GM23338 (cell line): ENCODE measurements at regions not wholly inside any gene's neighbourhood (a gene's known extent, or its start where the extent isn't known, plus 50 kb on each side); places are given as distances from the start of the nearest gene placed in this dataset.

Experiments
- ATAC-seq: fragments of 200-7000 bp; cut with Tn5 transposase; 3 replicates; pipeline ENCODE4 v1.9.1; 2020
- DNase-seq: peaks from one replicate; pipeline ENCODE4 v3.0.0-alpha.2; 2015; ENCODE audit warnings: low spot score
- H2AFZ ChIP-seq: fragments of 200-600 bp; sonication (generic); 2 replicates; pipeline ENCODE4 v1.8.0; 2016; ENCODE audit warnings: antibody characterized with exemption, mild to moderate bottlenecking, moderate library complexity
- H3F3A ChIP-seq: fragments of 200-600 bp; sonication (generic); replicated peaks from 2 replicates; pipeline ENCODE4 v1.8.0; 2017; ENCODE audit warnings: antibody characterized with exemption, mixed run types, low read depth
- H3K27ac ChIP-seq: fragments of 200-600 bp; sonication (generic); 2 replicates; pipeline ENCODE4 v1.6.1; 2016; ENCODE audit warnings: low read depth
- H3K27me3 ChIP-seq: fragments of 200-600 bp; sonication (generic); 2 replicates; pipeline ENCODE4 v1.8.0; 2016; ENCODE audit warnings: mild to moderate bottlenecking, mixed run types, moderate library complexity; ENCODE audit not compliant: insufficient read depth
- H3K36me3 ChIP-seq: fragments of 200-600 bp; sonication (generic); 2 replicates; pipeline ENCODE4 v1.8.0; 2016; ENCODE audit warnings: mild to moderate bottlenecking; ENCODE audit not compliant: insufficient read depth
- H3K4me1 ChIP-seq: fragments of 200-600 bp; sonication (generic); 2 replicates; pipeline ENCODE4 v1.8.0; 2016; ENCODE audit warnings: mild to moderate bottlenecking, moderate library complexity; ENCODE audit not compliant: insufficient read depth
- H3K4me2 ChIP-seq: fragments of 200-600 bp; sonication (generic); 2 replicates; pipeline ENCODE4 v1.7.1; 2017; ENCODE audit warnings: mixed run types
- H3K4me3 ChIP-seq: fragments of 200-600 bp; sonication (generic); 2 replicates; pipeline ENCODE4 v1.6.1; 2016; ENCODE audit warnings: mixed run types
- H3K79me2 ChIP-seq: fragments of 200-600 bp; sonication (generic); replicated peaks from 2 replicates; pipeline ENCODE4 v1.8.0; 2017; ENCODE audit warnings: mild to moderate bottlenecking; ENCODE audit not compliant: insufficient read depth
- H3K9me2 ChIP-seq: fragments of 200-600 bp; sonication (generic); 2 replicates; pipeline ENCODE4 v1.8.0; 2017; ENCODE audit not compliant: insufficient read depth
- H4K20me1 ChIP-seq: fragments of 200-600 bp; sonication (generic); replicated peaks from 2 replicates; pipeline ENCODE4 v1.8.0; 2017; ENCODE audit warnings: mild to moderate bottlenecking; ENCODE audit not compliant: insufficient read depth
- H3K27ac Mint-ChIP-seq: 2 replicates; pipeline ENCODE4 v1.8.0; 2020; ENCODE audit warnings: inconsistent platforms, mild to moderate bottlenecking, moderate library complexity, mixed read lengths
- H3K27me3 Mint-ChIP-seq: 3 replicates; pipeline ENCODE4 v1.8.0; 2022; ENCODE audit warnings: low read depth, mild to moderate bottlenecking, moderate library complexity, mixed read lengths, inconsistent platforms; ENCODE audit not compliant: insufficient read depth, poor library complexity
- H3K36me3 Mint-ChIP-seq: 3 replicates; pipeline ENCODE4 v1.8.0; 2021; ENCODE audit warnings: low read depth, mild to moderate bottlenecking, inconsistent platforms, moderate library complexity, mixed read lengths
- H3K4me1 Mint-ChIP-seq: 3 replicates; pipeline ENCODE4 v1.8.0; 2020; ENCODE audit warnings: mild to moderate bottlenecking, inconsistent platforms, mixed read lengths
- H3K4me3 Mint-ChIP-seq: 3 replicates; pipeline ENCODE4 v1.8.0; 2021; ENCODE audit warnings: moderate library complexity, mild to moderate bottlenecking, inconsistent platforms, mixed read lengths
- H3K9me3 Mint-ChIP-seq: 3 replicates; pipeline ENCODE4 v1.8.0; 2020; ENCODE audit warnings: moderate library complexity, mild to moderate bottlenecking, inconsistent platforms, mixed read lengths
- CREB1 ChIP-seq: fragments of 250-450 bp; sonication (Bioruptor Pico); IDR thresholded peaks from 2 replicates; pipeline ENCODE4 v1.5.0; 2020; ENCODE audit warnings: low read depth, mild to moderate bottlenecking, moderate library complexity
- EZH2 ChIP-seq: fragments of 200-600 bp; sonication (generic); IDR thresholded peaks from one replicate; pipeline ENCODE4 v1.8.0; 2017; ENCODE audit warnings: antibody characterized with exemption, mild to moderate bottlenecking, low read depth; ENCODE audit not compliant: unreplicated experiment
- EZH2phosphoT487 ChIP-seq: fragments of 200-600 bp; sonication (generic); IDR thresholded peaks from one replicate; pipeline ENCODE4 v1.8.1; 2018; ENCODE audit warnings: antibody characterized with exemption; ENCODE audit not compliant: unreplicated experiment
- JUNB ChIP-seq: IDR thresholded peaks from one replicate; pipeline ENCODE4 v1.6.1; 2016; ENCODE audit warnings: antibody characterized with exemption; ENCODE audit not compliant: unreplicated experiment
- NANOG ChIP-seq: IDR thresholded peaks from 2 replicates; pipeline ENCODE4 v1.6.1; 2016; ENCODE audit warnings: antibody characterized with exemption, borderline replicate concordance
- POLR2AphosphoS5 ChIP-seq: IDR thresholded peaks from 2 replicates; pipeline ENCODE4 v1.6.1; 2016; ENCODE audit warnings: antibody characterized with exemption, low read depth
- STAT1 ChIP-seq: IDR thresholded peaks from one replicate; pipeline ENCODE4 v1.6.1; 2016; ENCODE audit warnings: antibody characterized with exemption; ENCODE audit not compliant: unreplicated experiment
- ZNF114 ChIP-seq: fragments of 250-450 bp; sonication (Bioruptor Pico); IDR thresholded peaks from 2 replicates; pipeline ENCODE4 v1.5.0; 2020; ENCODE audit warnings: mild to moderate bottlenecking, moderate library complexity
- ZNF331 ChIP-seq: fragments of 250-450 bp; sonication (Bioruptor Pico); IDR thresholded peaks from 2 replicates; pipeline ENCODE4 v1.5.0; 2020; ENCODE audit warnings: low read depth, mild to moderate bottlenecking, moderate library complexity
- TF ChIP-seq, protein P1 (sequence below): fragments of 250-450 bp; sonication (Bioruptor Pico); IDR thresholded peaks from 2 replicates; pipeline ENCODE4 v1.5.0; 2020; ENCODE audit warnings: mild to moderate bottlenecking, moderate library complexity
- TF ChIP-seq, protein P2 (sequence below): IDR thresholded peaks from one replicate; pipeline ENCODE4 v1.6.1; 2018; ENCODE audit warnings: antibody characterized with exemption; ENCODE audit not compliant: unreplicated experiment
- TF ChIP-seq, protein P3 (sequence below), 2 experiments: fragments of 200-600 bp in 1 of 2; sonication (generic) in 1 of 2; conservative IDR thresholded peaks; 2 replicates each; pipeline versions ENCODE4 v1.5.1 to v1.6.1; 2016 to 2017; ENCODE audit warnings: antibody characterized with exemption in 2 of 2, low read depth in 2 of 2, mild to moderate bottlenecking in 2 of 2, moderate library complexity in 1 of 2
- TF ChIP-seq, protein P4 (sequence below): IDR thresholded peaks from 2 replicates; pipeline ENCODE4 v1.6.1; 2016; ENCODE audit warnings: antibody characterized with exemption

DNA sequence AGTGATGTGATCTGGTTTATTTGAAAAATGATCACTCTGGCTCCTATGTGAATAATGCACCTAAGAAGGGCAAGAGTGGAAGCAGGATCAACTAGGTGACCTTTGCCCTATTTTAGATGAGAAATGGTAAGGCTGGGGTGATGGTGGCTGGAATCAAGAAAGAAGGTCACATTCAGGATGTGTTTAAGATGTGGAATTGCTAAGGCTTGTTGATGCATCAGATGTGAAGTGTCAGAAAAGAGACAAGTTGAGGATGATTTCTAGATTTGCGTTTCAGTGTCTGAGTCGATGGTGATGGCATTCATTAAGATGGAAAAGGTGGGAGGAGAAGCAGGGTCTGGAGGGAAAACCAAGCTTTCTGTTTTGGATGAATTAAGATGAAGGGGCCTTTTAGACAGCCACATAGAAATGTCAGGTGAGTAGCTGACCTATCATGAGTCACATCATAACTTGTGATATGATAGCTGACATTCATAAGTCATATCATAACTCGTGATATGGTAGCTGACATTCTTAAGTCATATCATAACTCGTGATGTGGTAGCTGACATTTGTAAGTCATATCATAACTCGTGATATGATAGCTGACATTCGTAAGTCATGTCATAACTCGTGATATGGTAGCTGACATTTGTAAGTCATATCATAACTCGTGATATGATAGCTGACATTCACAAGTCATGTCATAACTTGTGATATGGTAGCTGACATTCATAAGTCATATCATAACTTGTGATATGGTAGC, 101.2 kb upstream of the SEC11C start:
- H2AFZ ChIP-seq = no peak overlapping the region
- H3K9me3 Mint-ChIP-seq = no peaks in the 10 kb centered on the region
- DNase-seq (no peak), ATAC-seq (no peak)
- no peaks in the 10 kb centered on the region for H3F3A ChIP-seq
- no peaks in the 10 kb centered on the region for H4K20me1 ChIP-seq
- peaks cover 5% of the 10 kb centered on the region for H3K4me1 Mint-ChIP-seq
- no peak overlapping the region for H3K4me3 Mint-ChIP-seq
- H3K9me2 ChIP-seq = no peaks in the 10 kb centered on the region
- H3K27ac Mint-ChIP-seq = no peak overlapping the region
- 0 out of 2 replicates have a peak, but pooled peaks cover 5% of the 10 kb centered on the region for H3K4me1 ChIP-seq
- no peak overlapping the region for H3K27ac ChIP-seq
- H3K4me2 ChIP-seq = no peak overlapping the region
- no peaks in the 10 kb centered on the region for H3K36me3 ChIP-seq
- no peaks in the 10 kb centered on the region for H3K36me3 Mint-ChIP-seq
- no peak overlapping the region for H3K4me3 ChIP-seq
- no peaks in the 10 kb centered on the region for H3K27me3 ChIP-seq
- no peaks in the 10 kb centered on the region for H3K79me2 ChIP-seq
- no peak for TF ChIP-seq CREB1
- TF ChIP-seq STAT1 = no peak
- TF ChIP-seq EZH2 = no peak
- TF ChIP-seq ZNF114 = no peak
- TF ChIP-seq POLR2AphosphoS5 = no peak
- no peak for TF ChIP-seq ZNF331 (CRISPR knock-in tag)
- TF ChIP-seq, protein P1, sequence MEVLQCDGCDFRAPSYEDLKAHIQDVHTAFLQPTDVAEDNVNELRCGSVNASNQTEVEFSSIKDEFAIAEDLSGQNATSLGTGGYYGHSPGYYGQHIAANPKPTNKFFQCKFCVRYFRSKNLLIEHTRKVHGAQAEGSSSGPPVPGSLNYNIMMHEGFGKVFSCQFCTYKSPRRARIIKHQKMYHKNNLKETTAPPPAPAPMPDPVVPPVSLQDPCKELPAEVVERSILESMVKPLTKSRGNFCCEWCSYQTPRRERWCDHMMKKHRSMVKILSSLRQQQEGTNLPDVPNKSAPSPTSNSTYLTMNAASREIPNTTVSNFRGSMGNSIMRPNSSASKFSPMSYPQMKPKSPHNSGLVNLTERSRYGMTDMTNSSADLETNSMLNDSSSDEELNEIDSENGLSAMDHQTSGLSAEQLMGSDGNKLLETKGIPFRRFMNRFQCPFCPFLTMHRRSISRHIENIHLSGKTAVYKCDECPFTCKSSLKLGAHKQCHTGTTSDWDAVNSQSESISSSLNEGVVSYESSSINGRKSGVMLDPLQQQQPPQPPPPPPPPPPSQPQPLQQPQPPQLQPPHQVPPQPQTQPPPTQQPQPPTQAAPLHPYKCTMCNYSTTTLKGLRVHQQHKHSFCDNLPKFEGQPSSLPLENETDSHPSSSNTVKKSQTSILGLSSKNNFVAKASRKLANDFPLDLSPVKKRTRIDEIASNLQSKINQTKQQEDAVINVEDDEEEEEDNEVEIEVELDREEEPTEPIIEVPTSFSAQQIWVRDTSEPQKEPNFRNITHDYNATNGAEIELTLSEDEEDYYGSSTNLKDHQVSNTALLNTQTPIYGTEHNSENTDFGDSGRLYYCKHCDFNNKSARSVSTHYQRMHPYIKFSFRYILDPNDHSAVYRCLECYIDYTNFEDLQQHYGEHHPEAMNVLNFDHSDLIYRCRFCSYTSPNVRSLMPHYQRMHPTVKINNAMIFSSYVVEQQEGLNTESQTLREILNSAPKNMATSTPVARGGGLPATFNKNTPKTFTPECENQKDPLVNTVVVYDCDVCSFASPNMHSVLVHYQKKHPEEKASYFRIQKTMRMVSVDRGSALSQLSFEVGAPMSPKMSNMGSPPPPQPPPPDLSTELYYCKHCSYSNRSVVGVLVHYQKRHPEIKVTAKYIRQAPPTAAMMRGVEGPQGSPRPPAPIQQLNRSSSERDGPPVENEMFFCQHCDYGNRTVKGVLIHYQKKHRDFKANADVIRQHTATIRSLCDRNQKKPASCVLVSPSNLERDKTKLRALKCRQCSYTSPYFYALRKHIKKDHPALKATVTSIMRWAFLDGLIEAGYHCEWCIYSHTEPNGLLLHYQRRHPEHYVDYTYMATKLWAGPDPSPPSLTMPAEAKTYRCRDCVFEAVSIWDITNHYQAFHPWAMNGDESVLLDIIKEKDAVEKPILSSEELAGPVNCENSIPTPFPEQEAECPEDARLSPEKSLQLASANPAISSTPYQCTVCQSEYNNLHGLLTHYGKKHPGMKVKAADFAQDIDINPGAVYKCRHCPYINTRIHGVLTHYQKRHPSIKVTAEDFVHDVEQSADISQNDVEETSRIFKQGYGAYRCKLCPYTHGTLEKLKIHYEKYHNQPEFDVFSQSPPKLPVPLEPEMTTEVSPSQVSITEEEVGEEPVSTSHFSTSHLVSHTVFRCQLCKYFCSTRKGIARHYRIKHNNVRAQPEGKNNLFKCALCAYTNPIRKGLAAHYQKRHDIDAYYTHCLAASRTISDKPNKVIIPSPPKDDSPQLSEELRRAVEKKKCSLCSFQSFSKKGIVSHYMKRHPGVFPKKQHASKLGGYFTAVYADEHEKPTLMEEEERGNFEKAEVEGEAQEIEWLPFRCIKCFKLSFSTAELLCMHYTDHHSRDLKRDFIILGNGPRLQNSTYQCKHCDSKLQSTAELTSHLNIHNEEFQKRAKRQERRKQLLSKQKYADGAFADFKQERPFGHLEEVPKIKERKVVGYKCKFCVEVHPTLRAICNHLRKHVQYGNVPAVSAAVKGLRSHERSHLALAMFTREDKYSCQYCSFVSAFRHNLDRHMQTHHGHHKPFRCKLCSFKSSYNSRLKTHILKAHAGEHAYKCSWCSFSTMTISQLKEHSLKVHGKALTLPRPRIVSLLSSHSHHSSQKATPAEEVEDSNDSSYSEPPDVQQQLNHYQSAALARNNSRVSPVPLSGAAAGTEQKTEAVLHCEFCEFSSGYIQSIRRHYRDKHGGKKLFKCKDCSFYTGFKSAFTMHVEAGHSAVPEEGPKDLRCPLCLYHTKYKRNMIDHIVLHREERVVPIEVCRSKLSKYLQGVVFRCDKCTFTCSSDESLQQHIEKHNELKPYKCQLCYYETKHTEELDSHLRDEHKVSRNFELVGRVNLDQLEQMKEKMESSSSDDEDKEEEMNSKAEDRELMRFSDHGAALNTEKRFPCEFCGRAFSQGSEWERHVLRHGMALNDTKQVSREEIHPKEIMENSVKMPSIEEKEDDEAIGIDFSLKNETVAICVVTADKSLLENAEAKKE (CRISPR knock-in tag) = no peak
- TF ChIP-seq, protein P2, sequence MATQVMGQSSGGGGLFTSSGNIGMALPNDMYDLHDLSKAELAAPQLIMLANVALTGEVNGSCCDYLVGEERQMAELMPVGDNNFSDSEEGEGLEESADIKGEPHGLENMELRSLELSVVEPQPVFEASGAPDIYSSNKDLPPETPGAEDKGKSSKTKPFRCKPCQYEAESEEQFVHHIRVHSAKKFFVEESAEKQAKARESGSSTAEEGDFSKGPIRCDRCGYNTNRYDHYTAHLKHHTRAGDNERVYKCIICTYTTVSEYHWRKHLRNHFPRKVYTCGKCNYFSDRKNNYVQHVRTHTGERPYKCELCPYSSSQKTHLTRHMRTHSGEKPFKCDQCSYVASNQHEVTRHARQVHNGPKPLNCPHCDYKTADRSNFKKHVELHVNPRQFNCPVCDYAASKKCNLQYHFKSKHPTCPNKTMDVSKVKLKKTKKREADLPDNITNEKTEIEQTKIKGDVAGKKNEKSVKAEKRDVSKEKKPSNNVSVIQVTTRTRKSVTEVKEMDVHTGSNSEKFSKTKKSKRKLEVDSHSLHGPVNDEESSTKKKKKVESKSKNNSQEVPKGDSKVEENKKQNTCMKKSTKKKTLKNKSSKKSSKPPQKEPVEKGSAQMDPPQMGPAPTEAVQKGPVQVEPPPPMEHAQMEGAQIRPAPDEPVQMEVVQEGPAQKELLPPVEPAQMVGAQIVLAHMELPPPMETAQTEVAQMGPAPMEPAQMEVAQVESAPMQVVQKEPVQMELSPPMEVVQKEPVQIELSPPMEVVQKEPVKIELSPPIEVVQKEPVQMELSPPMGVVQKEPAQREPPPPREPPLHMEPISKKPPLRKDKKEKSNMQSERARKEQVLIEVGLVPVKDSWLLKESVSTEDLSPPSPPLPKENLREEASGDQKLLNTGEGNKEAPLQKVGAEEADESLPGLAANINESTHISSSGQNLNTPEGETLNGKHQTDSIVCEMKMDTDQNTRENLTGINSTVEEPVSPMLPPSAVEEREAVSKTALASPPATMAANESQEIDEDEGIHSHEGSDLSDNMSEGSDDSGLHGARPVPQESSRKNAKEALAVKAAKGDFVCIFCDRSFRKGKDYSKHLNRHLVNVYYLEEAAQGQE = no peak
- no peak for TF ChIP-seq JUNB
- no peak for TF ChIP-seq EZH2phosphoT487
- TF ChIP-seq, protein P3, sequence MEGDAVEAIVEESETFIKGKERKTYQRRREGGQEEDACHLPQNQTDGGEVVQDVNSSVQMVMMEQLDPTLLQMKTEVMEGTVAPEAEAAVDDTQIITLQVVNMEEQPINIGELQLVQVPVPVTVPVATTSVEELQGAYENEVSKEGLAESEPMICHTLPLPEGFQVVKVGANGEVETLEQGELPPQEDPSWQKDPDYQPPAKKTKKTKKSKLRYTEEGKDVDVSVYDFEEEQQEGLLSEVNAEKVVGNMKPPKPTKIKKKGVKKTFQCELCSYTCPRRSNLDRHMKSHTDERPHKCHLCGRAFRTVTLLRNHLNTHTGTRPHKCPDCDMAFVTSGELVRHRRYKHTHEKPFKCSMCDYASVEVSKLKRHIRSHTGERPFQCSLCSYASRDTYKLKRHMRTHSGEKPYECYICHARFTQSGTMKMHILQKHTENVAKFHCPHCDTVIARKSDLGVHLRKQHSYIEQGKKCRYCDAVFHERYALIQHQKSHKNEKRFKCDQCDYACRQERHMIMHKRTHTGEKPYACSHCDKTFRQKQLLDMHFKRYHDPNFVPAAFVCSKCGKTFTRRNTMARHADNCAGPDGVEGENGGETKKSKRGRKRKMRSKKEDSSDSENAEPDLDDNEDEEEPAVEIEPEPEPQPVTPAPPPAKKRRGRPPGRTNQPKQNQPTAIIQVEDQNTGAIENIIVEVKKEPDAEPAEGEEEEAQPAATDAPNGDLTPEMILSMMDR (conservative IDR thresholded peaks at IDR 0.05; ENCODE audit: low read depth in 2 of 2) = no peak
- TF ChIP-seq NANOG = no peak
- TF ChIP-seq, protein P4, sequence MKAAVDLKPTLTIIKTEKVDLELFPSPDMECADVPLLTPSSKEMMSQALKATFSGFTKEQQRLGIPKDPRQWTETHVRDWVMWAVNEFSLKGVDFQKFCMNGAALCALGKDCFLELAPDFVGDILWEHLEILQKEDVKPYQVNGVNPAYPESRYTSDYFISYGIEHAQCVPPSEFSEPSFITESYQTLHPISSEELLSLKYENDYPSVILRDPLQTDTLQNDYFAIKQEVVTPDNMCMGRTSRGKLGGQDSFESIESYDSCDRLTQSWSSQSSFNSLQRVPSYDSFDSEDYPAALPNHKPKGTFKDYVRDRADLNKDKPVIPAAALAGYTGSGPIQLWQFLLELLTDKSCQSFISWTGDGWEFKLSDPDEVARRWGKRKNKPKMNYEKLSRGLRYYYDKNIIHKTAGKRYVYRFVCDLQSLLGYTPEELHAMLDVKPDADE = no peak
- H3K27me3 Mint-ChIP-seq = no peaks in the 10 kb centered on the region
